ENCODE measurements at regions not wholly inside any gene's neighbourhood (a gene's known extent, or its start where the extent isn't known, plus 50 kb on each side); places are given as distances from the start of the nearest gene placed in this dataset.

- 28% methylated on average over 5 of the region's 5 CpGs for WGBS (ENCODE audit: low lambda C conversion rate)
- no peaks in the 10 kb centered on the region for H3K27me3 ChIP-seq (ENCODE audit: control insufficient read depth in 1 of 2, insufficient read depth in 2 of 2, low read length in 2 of 2)
- in situ Hi-C loops (cut with HindIII; ENCODE audit: extremely low pct_ligation_motif_present, low pct_unique_long_range_greater_than_20kb), result no loop called here
Measured at GRCh38 chr12:85363382-85364190, 83.6 kb downstream of the ALX1 start.

GRCh38 chr12:85367936-85368335 is 87.9 kb downstream of the ALX1 start:
- in situ Hi-C loops (cut with HindIII; ENCODE audit: extremely low pct_ligation_motif_present, low pct_unique_long_range_greater_than_20kb), result no loop called here
- WGBS (ENCODE audit: low lambda C conversion rate), result 18% methylated on average over 2 of the region's 2 CpGs
- ChIA-PET CTCF (ENCODE audit: low intra/inter-chr PET ratio, low total read pairs) (no interaction called here), POLR2A (no interaction called here)
- DNase-seq (ENCODE audit: low spot score) (no peak), ATAC-seq (no peak), FAIRE-seq (no peak)
- BruUV-seq (replicated peaks), result no TSS peak
- intact Hi-C loops (cut with micrococcal nuclease; ENCODE audit: unreplicated experiment), result no loop called here
- no peaks in the 10 kb centered on the region for H3K27me3 ChIP-seq (ENCODE audit: control insufficient read depth in 1 of 2, insufficient read depth in 2 of 2, low read length in 2 of 2)
- H3K9me3 ChIP-seq (ENCODE audit: low read length), result no peaks in the 10 kb centered on the region
- H3K79me2 ChIP-seq (ENCODE audit: insufficient read depth, low read length), result no peaks in the 10 kb centered on the region
- H4K20me1 ChIP-seq (ENCODE audit: insufficient read depth, low read length), result no peaks in the 10 kb centered on the region
- no peaks in the 10 kb centered on the region for H3K4me1 ChIP-seq (ENCODE audit: insufficient read depth, low read length)
- no peak overlapping the region for H2AFZ ChIP-seq (ENCODE audit: low read length)
- no peak overlapping the region for H3K4me2 ChIP-seq (ENCODE audit: low read depth, low read length)
- H3K27ac ChIP-seq (ENCODE audit: extremely low read length, insufficient read depth, low read length), result no peak overlapping the region
- TF ChIP-seq ZFP36 (IDR thresholded peaks at IDR 0.05; ENCODE audit: borderline replicate concordance, low read depth, low read length, partially characterized antibody) (no peak), ZFYVE20 (CRISPR knock-in tag; IDR thresholded peaks at IDR 0.05; ENCODE audit: borderline replicate concordance, low read depth) (no peak), PTBP1 (IDR thresholded peaks at IDR 0.05; ENCODE audit: low read depth, low read length, poor library complexity, severe bottlenecking) (no peak), ZNF275 (CRISPR knock-in tag; IDR thresholded peaks at IDR 0.05; ENCODE audit: borderline replicate concordance) (no peak), ZNF24 (IDR thresholded peaks at IDR 0.05) (no peak)
- H3K36me3 ChIP-seq (replicated peaks in 1 of 2; ENCODE audit: control insufficient read depth in 1 of 2, insufficient read depth in 2 of 2, low read length in 2 of 2), result no peaks in the 10 kb centered on the region
- no peak overlapping the region for H3K9ac ChIP-seq (ENCODE audit: insufficient read depth, low read depth, low read length)
- no peak overlapping the region for H3K4me3 ChIP-seq (replicated peaks in 1 of 3; ENCODE audit: insufficient read depth in 1 of 3, low read depth in 2 of 3, low read length in 3 of 3)

More at GRCh38 chr12:85363382-85364190, 83.6 kb downstream of the ALX1 start:
- DNase-seq (ENCODE audit: low spot score) (no peak), ATAC-seq (no peak), FAIRE-seq (no peak)
- Histone ChIP-seq H3K36me3 (replicated peaks in 1 of 2; ENCODE audit: control insufficient read depth in 1 of 2, insufficient read depth in 2 of 2, low read length in 2 of 2) (no peaks in the 10 kb centered on the region), H3K27ac (ENCODE audit: extremely low read length, insufficient read depth, low read length) (no peak overlapping the region), H4K20me1 (ENCODE audit: insufficient read depth, low read length) (no peaks in the 10 kb centered on the region), H3K4me2 (ENCODE audit: low read depth, low read length) (no peak overlapping the region), H3K9ac (ENCODE audit: insufficient read depth, low read depth, low read length) (no peak overlapping the region), H2AFZ (ENCODE audit: low read length) (no peak overlapping the region), H3K4me3 (replicated peaks in 1 of 3; ENCODE audit: insufficient read depth in 1 of 3, low read depth in 2 of 3, low read length in 3 of 3) (no peak overlapping the region), H3K79me2 (ENCODE audit: insufficient read depth, low read length) (no peaks in the 10 kb centered on the region), H3K4me1 (ENCODE audit: insufficient read depth, low read length) (no peaks in the 10 kb centered on the region), H3K9me3 (ENCODE audit: low read length) (no peaks in the 10 kb centered on the region)
- no TSS peak for BruUV-seq (replicated peaks)
- ChIA-PET CTCF (ENCODE audit: low intra/inter-chr PET ratio, low total read pairs) (no interaction called here), POLR2A (no interaction called here)
- TF ChIP-seq ZKSCAN1 (IDR thresholded peaks at IDR 0.05; ENCODE audit: low read length) (no peak), ZNF343 (CRISPR knock-in tag; IDR thresholded peaks at IDR 0.05) (no peak), ZNF263 (CRISPR knock-in tag; IDR thresholded peaks at IDR 0.05) (no peak), NPAS2 (CRISPR knock-in tag; IDR thresholded peaks at IDR 0.05; ENCODE audit: borderline replicate concordance) (no peak), POLR2AphosphoS5 (IDR thresholded peaks at IDR 0.05; ENCODE audit: low read depth, low read length) (no peak), ZFP90 (CRISPR knock-in tag; IDR thresholded peaks at IDR 0.05; ENCODE audit: borderline replicate concordance) (no peak), HMG20B (CRISPR knock-in tag; conservative IDR thresholded peaks at IDR 0.05) (no peak), MEIS1 (CRISPR knock-in tag; IDR thresholded peaks at IDR 0.05; ENCODE audit: borderline replicate concordance) (no peak)
- intact Hi-C loops (cut with micrococcal nuclease; ENCODE audit: unreplicated experiment), result no loop called here

Measured in HepG2 (cell line).